NCI-H748 (cell line): ENCODE measurements at regions not wholly inside any gene's neighbourhood (a gene's known extent, or its start where the extent isn't known, plus 50 kb on each side); places are given as distances from the start of the nearest gene placed in this dataset.

Experiments used
- DNase-seq: peaks from one replicate; lab custom pipeline; 2025; ENCODE audit not compliant: unreplicated experiment; lab: John Stamatoyannopoulos, UW

GRCh38 chr12:69095765-69096477, 143.4 kb upstream of the CPSF6 start:
- DNase-seq, result no peak

DNA sequence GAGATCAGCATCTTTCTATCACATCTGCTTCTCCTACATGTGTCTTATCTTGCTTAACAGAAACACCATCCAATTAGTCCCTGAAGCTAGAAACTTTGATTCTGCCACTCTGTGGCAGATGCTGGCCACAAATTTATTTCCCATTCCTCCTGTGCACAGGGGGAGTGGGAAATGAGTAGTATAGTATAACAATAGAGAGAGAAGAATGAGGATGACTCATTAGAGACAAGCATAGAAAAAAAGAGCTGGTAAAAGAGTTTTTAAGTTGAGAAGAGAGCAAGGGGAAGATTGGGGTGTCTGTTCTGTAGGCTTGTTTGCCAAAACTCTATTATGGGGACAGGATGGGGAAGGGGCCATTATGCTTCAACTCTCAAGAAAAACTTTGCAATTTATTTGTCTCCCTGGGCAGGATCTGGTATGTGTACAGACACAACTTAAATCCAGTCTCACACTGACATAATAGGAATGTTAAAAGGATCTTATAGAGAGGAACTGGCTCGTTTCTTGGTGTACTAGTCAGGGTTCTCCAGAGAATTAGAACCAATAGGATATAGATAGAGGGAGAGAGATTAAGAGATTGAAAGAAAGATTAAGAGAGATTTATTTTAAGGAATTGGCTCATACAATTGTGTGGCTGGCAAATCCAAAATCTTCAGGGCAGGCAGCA, 142.6 kb upstream of the CPSF6 start:
- DNase-seq, result no peak

GRCh38 chr12:69097619-69098368, 141.6 kb upstream of the CPSF6 start:
- DNase-seq, result no peak

DNA sequence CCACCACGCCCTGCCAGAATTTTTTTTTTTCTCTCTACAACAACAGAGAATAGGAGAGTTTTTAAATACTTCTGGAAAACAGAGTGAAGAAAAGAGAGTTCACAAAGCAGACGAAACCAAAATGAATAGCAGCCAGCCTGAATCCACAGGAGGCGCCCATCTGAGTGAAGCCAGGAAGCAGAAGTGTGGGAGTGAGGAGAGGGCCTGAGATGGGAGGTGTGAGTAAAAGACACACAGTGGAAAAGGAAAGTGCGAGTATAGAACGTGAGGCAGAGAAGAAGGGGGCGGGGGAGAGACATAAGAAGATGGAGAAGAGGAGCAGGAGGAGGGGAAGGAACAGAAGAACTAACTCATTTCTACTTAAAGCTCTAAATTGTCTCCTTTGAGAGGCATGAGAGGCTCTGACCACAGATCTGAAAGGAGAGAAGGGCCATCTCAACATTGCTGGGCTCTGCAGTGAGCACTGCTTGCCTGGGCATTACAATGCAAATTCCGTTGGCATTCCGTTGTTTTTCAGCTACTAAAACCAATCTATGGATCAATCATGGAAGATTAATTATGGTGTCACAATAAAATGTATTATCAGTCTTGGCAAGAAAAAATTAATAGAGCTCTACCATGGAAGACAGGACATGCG, 140.1 kb upstream of the CPSF6 start:
- DNase-seq, result no peak

DNA sequence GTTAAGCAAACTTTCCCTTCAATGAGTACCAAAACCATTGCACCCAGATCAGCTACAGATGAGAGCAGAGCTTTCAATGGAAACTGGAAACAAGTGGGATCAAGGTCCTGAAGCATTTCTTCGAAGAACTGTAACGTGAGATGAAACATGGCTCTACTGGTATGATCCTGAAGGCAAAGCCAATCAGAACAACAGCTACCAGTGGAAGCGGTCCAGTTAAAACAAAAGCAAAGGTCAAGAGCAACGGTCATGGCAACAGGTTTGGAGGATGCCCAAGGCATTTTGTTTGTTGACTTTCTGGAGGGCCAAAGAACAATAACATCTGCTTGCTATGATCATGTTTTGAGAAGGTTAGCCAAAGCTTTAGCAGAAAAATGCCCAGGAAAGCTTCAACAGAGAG, 137.9 kb upstream of the CPSF6 start:
- DNase-seq, result peak; percentile 25

DNA sequence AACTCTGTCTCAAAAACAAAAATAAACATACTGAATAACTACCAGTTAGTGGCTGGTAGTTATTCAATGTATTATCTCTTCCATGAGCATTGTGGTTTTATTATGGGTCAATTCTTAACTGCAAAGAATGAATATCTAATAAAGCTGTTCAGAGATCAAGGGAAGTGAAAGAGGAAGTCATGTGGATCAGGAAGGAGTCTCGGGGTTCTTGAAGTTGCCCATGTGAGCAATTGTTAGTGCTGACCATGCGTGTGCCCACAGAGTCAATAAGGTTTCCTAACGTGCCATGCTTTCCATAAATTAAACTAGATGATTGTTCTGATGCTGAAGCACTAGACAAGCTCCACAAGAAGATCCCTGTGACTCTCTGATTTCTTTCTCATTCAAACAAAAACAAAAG, 136.5 kb upstream of the CPSF6 start:
- DNase-seq, result no peak

DNA sequence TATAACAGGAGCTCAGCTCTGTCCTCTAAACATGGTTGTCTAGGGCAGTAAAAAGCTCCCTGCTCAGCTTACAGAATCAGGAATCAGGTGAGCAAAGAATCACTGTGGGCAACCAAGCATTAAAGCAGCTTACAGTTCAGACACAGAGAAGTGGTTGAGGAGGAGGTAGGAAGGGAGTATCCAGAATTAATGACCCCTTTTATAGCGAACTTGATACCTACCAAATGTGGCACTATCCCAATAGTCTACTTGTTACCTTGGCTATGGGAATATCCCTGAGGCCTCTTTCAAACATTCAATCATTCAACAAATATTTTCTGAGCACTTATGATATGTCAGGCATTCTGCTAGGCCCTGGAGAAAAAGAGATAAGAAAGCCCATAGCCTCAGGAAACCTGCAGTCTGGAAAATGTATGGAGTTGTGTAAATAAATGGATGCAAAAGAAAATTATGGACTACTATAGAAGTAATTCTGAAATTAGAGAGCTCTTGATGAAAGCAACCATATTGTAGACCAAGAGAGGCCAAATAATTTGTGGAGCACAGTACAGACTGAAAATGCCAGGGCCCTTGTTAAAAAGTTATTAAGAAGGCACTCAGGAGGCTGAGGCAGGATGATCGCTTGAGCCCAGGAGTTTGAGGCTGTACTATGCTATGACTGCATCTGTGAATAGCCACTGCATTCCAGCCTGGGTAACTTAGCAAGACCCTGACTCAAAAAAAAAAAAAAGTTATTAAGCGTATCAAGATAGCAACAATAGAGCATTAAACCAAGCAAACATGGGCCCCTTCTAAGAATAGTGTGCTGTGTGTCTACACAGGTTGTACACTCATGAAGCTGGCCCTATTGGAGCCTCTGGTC, 134.0 kb upstream of the CPSF6 start:
- no peak for DNase-seq

GRCh38 chr12:69106482-69107118, 132.8 kb upstream of the CPSF6 start:
- no peak for DNase-seq

GRCh38 chr12:69107541-69107940, 131.8 kb upstream of the CPSF6 start:
- no peak for DNase-seq

GRCh38 chr12:69108037-69108436, 131.3 kb upstream of the CPSF6 start:
- no peak for DNase-seq

DNA sequence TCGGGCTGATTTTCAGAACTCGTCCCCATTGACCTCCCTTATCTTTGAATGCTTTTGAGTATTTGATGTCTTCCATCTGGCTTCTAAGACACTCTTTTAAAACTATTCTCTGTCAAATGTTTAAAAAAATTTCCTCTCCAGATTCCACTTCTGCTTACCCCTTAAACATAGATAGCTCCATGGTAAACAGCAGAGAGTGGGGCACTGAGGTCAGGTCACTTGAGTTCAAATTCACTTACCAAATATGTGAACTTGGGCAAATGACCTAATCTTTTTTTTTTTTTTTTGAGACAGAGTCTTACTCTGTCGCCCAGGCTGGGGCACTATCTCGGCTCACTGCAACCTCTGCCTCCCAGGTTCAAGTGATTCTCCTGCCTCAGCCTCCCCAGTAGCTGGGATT, 126.8 kb upstream of the CPSF6 start:
- no peak for DNase-seq

DNA sequence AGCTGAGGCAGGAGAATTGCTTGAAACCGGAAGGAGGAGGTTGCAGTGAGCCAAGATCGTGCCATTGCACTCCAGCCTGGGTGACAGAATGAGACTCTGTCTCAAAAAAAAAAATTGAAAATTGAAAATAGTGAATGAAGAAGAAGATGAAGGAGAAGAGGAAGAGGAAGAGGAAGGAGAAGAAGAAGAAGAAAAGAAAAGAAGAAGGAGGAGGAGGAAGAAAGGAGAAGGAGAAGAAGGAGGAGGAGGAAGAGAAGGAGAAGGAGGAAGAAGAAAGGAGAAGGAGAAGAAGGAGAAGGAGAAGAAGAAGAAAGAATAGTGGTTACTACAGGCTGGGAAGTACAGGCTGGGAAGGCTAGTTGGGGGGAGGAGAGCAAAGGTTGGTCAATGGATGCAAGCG, 124.3 kb upstream of the CPSF6 start:
- no peak for DNase-seq

DNA sequence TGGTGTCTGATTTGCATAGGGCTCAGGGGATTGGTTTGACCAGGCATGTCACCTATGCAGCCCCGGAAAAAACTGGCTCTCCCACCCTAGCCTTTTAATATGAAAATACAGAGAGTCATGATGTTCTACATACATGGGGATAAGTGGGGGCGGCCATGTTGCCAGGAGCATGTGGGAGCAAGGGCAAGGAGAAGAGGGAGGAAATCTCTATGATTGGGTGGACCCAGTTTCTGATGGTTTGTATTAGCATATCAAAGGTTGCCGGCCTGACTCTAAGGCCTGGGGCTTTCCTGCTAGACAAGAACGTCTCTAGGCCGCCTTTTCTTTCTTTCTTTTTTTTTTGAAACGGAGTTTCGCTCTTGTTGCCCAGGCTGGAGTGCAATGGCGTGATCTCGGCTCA, 123.4 kb upstream of the CPSF6 start:
- no peak for DNase-seq

GRCh38 chr12:69117566-69118266, 121.7 kb upstream of the CPSF6 start:
- DNase-seq, result no peak

DNA sequence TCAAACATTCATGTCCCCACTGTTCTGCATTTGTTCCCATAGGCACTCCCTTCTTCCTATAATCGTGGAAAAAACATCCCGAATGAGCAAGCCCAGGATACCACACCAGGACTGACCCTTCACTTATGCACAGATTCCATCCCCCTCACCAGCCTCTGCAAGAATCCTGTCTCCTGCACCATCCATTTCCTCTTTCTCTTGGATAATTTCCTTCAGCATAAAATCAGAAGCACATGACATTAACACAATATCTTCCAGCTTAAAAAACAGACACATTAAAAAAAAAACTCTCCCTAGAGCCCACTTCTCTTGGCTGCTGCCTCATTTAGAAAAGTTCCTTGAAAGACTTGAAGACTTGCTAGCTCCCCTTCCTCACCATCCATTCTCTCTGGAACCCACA, 120.9 kb upstream of the CPSF6 start:
- DNase-seq, result no peak

DNA sequence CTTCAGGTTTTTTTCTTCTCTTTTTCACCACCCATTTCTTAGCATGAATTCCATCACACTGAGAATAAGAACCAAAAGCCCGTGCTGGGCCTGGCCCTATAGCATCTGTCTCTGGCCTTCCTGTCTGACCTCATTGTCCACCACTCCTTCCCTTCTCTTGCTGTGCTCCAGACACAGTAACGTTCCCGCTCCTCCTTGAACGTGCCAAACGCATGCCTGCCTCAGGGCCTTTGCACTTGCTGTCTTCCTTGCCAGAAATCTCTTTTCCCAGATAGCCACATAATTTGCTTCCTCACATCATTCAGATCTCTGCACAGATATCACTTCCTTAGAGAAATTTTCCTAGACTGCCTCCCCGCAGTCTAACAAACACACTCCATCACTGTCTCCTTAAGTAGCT, 119.6 kb upstream of the CPSF6 start:
- no peak for DNase-seq

DNA sequence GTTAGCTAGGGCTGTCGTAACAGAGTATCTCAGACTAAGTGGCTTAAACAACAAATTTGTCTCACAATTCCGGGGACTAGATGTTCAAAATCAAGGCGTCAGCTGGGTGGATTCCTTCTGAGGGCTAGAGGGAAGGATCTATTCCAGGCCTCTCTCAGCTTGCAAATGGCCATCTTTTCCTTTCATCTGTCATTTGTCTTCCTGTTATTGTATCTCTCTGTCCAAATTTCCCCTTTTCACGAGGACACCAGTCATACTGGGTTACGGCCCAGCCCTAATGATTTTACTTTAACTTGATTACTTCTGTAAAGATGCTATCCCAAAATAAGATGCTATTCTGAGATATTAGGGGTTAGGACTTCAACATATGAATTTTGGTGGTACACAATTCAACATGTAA, 119.0 kb upstream of the CPSF6 start:
- DNase-seq, result no peak

GRCh38 chr12:69123311-69123710, 116.1 kb upstream of the CPSF6 start:
- DNase-seq, result no peak

GRCh38 chr12:69123919-69124638, 115.3 kb upstream of the CPSF6 start:
- peak; percentile 35 for DNase-seq
